VCaP (cell line): ENCODE measurements at regions not wholly inside any gene's neighbourhood (a gene's known extent, or its start where the extent isn't known, plus 50 kb on each side); places are given as distances from the start of the nearest gene placed in this dataset.

Experiments used
- H3K27ac ChIP-seq: fragments of 450-650 bp; 2 replicates; pipeline ENCODE4 v1.5.1; 2017
- TF ChIP-seq, protein P1 (sequence below): fragments of 450-650 bp; conservative IDR thresholded peaks from 2 replicates; pipeline ENCODE4 v1.5.1; 2017; ENCODE audit warnings: mild to moderate bottlenecking, moderate library complexity

DNA sequence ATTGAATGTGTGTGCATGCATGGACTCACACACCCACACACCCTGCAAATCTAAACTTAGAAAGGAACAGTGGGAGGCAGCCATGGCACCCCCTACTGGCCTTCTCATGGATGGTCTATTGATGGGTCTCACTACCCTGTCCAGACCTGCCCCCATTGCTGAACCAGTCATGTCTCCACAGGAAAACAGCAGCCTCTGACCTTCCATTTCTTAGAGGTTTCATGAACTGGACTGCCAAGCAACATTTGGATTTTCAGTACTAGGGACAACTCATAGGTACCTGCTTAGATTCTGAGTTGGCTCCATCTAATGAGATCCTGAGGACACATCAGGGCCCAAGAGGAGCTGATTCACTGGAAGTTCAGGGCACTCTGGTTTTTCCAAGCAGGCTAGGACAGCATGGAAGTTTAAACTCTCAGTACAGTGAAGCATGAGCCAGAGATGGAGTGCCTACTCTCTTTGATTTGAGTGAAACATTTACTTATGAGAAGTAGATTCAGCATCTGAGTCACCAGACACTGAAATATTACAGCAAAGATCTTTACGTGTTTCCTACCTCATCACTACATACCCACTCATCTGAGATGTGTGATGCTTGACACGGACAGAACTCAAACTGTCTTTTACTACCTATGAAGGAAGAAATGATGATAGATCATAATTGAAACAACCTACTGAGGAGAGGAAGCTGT is 98.9 kb upstream of the PLEKHG7 start:
- TF ChIP-seq, protein P1, sequence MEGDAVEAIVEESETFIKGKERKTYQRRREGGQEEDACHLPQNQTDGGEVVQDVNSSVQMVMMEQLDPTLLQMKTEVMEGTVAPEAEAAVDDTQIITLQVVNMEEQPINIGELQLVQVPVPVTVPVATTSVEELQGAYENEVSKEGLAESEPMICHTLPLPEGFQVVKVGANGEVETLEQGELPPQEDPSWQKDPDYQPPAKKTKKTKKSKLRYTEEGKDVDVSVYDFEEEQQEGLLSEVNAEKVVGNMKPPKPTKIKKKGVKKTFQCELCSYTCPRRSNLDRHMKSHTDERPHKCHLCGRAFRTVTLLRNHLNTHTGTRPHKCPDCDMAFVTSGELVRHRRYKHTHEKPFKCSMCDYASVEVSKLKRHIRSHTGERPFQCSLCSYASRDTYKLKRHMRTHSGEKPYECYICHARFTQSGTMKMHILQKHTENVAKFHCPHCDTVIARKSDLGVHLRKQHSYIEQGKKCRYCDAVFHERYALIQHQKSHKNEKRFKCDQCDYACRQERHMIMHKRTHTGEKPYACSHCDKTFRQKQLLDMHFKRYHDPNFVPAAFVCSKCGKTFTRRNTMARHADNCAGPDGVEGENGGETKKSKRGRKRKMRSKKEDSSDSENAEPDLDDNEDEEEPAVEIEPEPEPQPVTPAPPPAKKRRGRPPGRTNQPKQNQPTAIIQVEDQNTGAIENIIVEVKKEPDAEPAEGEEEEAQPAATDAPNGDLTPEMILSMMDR = no peak
- no peak overlapping the region for H3K27ac ChIP-seq

DNA sequence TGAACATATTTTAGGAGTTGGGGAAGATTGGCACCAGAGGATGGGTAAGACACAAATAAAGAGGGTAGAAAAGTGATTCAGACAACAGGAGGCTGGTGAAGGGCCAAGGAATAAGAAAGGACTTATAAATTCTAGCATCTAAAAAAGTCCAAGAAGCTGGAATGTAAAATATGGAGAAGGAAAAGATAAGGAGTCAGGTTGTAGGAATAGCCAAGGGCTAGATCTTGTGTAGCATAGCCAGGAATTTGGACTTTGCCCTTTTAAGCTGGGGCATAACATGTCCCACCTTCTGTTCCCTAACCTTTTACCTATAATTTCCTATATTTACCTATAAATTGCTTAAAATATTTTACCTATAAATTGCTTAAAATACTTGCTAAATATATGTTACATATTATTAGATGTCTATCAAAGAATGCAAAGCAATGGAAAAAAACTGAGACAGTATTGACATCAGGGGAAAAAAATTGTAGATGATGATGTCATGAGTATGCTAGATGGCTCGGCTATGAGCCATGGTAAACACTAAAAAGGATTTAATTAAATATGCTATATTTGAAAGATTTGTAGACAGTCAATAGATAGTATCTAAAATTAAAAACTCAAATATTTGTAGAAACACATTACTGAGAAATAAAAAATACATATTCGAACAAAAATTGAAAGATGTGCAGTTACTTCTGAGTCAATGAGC is 99.7 kb upstream of the PLEKHG7 start:
- no peak overlapping the region for H3K27ac ChIP-seq

DNA sequence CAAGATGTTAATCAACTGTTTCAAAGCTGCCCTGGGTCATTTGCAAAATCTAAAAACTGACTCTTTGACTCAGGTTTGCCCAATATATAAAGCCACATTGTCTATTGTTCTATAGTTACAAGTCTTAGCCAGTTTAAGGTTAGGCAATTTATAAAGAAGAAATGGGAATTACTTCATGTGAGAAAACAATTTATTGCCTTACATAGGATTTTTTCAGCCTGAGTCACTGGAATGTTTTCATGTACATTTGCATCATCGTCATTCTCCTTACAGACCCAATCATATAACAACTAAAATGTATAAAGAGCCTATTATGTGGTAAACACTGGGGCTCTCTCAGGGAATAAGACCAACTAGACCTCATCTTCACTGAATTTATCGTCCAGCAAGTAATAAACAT is 100.3 kb upstream of the PLEKHG7 start:
- H3K27ac ChIP-seq = no peak overlapping the region
- TF ChIP-seq, protein P1 = no peak

More for the DNA sequence above, 99.7 kb upstream of the PLEKHG7 start:
- TF ChIP-seq, protein P1 = no peak

DNA sequence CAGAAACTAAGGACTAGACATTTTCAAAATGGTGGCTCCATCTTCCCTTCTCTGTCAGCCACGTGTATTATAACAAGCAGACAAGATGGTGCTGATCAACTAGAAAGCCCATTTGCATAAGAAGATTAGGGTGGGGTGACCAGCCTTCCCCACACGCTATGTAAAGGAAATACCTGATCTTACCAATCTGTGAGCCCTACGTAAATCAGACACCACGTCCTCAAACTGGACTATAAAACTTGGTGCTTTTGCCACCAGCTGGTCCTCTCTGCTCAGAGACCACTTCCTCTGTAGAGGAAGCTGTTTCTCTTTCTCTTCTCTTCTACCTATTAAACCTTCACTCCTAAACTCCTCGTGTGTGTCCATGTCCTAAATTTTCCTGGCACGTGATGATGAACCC is 101.1 kb upstream of the PLEKHG7 start:
- no peak overlapping the region for H3K27ac ChIP-seq
- TF ChIP-seq, protein P1 = no peak

DNA sequence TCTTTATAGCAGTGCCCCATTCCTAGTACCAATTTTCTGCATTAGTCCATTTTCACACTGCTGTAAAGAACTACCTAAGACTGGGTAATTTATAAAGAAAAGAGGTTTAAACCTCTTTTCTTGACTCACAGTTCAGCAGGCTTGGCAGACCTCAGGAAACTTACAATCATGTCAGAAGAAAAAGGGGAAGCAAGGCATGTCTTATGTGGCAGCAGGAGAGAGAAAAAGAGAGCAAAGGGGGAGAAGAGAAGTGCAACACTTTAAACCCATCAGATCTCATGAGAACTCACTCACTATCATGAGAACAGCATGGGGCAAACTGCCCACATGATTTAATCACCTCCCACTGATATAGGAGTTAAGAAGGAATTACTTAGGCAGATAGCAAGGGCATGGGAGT is 101.6 kb upstream of the PLEKHG7 start:
- no peak overlapping the region for H3K27ac ChIP-seq
- TF ChIP-seq, protein P1 = no peak

DNA sequence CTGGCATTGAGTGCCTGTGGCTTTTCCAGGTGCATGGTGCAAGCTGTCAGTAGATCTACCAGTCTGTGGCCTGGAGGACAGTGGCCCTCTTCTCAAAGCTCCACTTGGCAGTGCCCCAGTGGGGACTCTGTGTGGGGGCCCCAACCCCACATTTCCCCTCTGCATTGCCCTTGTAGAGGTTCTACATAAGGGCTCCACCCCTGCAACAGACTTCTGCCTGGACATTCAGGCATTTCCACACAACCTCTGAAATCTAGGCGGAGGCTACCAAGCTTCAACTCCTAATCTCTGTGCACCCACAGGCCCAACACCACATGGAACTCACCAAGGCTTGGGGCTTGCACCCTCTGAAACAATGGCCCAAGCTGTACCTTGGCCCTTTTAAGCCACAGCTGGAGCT is 102.7 kb upstream of the PLEKHG7 start:
- no peak overlapping the region for H3K27ac ChIP-seq
- TF ChIP-seq, protein P1 = no peak

DNA sequence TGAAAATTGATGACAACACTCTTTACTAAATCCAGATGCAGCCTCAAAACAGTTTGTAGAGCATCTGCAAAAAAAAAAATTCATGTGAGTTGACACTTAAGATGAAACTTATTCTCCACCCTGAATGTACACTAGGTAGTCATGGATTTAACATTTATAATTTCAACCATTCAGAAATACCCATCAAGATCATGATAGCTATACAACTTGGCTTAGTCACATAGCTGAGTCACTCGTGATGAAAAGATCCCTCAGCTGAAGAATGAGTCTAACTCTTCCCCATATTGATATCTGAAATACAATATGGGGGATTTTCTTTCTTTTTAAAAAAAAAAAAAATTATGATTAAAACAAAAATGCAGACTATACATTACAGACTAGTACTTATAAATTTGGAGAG is 104.8 kb upstream of the PLEKHG7 start:
- TF ChIP-seq, protein P1 = no peak

More for the DNA sequence above, 104.8 kb upstream of the PLEKHG7 start:
- H3K27ac ChIP-seq = no peak overlapping the region
